ENCODE measurements at regions not wholly inside any gene's neighbourhood (a gene's known extent, or its start where the extent isn't known, plus 50 kb on each side); places are given as distances from the start of the nearest gene placed in this dataset.

- 7 to 15% (median 9%) methylated on average over 12 of the region's 12 CpGs for WGBS, 5 donors
- Histone ChIP-seq H3K27me3 (replicated peaks in 1 of 7) (peaks cover 0 to 9% (median 0%) of the 10 kb centered on the region in 7 donors), H3K27ac (peak overlapping the region in 4 of 8 donors; percentile 3 to 36 (median 16)), H3K36me3 (peaks cover 0 to 3% (median 0%) of the 10 kb centered on the region in 6 donors), H3K9me3 (peaks cover 0 to 6% (median 0%) of the 10 kb centered on the region in 8 donors), H3K4me3 (peak overlapping the region in 7 of 8 donors; percentile 0 to 46 (median 7)), H3K4me1 (peaks cover 0 to 30% (median 2%) of the 10 kb centered on the region in 6 donors)
- DNase-seq, result no peak
- TF ChIP-seq POLR2AphosphoS5 (IDR thresholded peaks at IDR 0.05) (no peak), POLR2A (IDR thresholded peaks at IDR 0.05) (no peak), CTCF (IDR thresholded peaks at IDR 0.05 in 8 of 11, conservative IDR thresholded peaks at IDR 0.05 in 3 of 11) (no peak)
- intact Hi-C loops (cut with DNase I; ENCODE audit: low total_unique reads), result no loop called here
These were observed 183.0 kb upstream of the ANK3 start for GRCh38 chr10:60572511-60573194.

- DNase-seq, result no peak
- Histone ChIP-seq H3K36me3 (no peaks in the 10 kb centered on the region), H3K27ac (no peak overlapping the region), H3K27me3 (replicated peaks in 1 of 7) (peaks cover 0 to 9% (median 0%) of the 10 kb centered on the region in 7 donors), H3K4me3 (no peak overlapping the region), H3K4me1 (peaks cover 0 to 23% (median 0%) of the 10 kb centered on the region in 6 donors), H3K9me3 (peaks cover 0 to 15% (median 3%) of the 10 kb centered on the region in 8 donors)
- intact Hi-C loops (cut with DNase I; ENCODE audit: low total_unique reads), result no loop called here
- TF ChIP-seq POLR2AphosphoS5 (IDR thresholded peaks at IDR 0.05) (no peak), CTCF (IDR thresholded peaks at IDR 0.05 in 8 of 11, conservative IDR thresholded peaks at IDR 0.05 in 3 of 11) (no peak), POLR2A (IDR thresholded peaks at IDR 0.05) (no peak)
- 90 to 94% (median 92%) methylated on average over 4 of the region's 4 CpGs for WGBS, 5 donors
These were observed 181.2 kb upstream of the ANK3 start for GRCh38 chr10:60570896-60571295.

GRCh38 chr10:60570272-60570865 is 180.7 kb upstream of the ANK3 start:
- intact Hi-C loops (cut with DNase I; ENCODE audit: low total_unique reads), result no loop called here
- WGBS, 5 donors, result 81 to 94% (median 85%) methylated on average over 1 of the region's 1 CpG
- Histone ChIP-seq H3K4me1 (peaks cover 0 to 23% (median 0%) of the 10 kb centered on the region in 6 donors), H3K4me3 (no peak overlapping the region), H3K36me3 (no peaks in the 10 kb centered on the region), H3K27ac (no peak overlapping the region), H3K9me3 (peaks cover 0 to 15% (median 3%) of the 10 kb centered on the region in 8 donors), H3K27me3 (replicated peaks in 1 of 7) (peaks cover 0 to 9% (median 0%) of the 10 kb centered on the region in 7 donors)
- no peak for TF ChIP-seq CTCF (IDR thresholded peaks at IDR 0.05 in 8 of 11, conservative IDR thresholded peaks at IDR 0.05 in 3 of 11)
- TF ChIP-seq POLR2AphosphoS5 (IDR thresholded peaks at IDR 0.05), result no peak
- TF ChIP-seq POLR2A (IDR thresholded peaks at IDR 0.05), result no peak
- DNase-seq, result no peak

GRCh38 chr10:60569681-60570080 is 180.0 kb upstream of the ANK3 start:
- H3K27ac ChIP-seq, result no peak overlapping the region
- no peaks in the 10 kb centered on the region for H3K36me3 ChIP-seq
- intact Hi-C loops (cut with DNase I; ENCODE audit: low total_unique reads), result no loop called here
- peaks cover 0 to 23% (median 0%) of the 10 kb centered on the region in 6 donors for H3K4me1 ChIP-seq
- H3K4me3 ChIP-seq, result no peak overlapping the region
- DNase-seq, result no peak
- TF ChIP-seq POLR2A (IDR thresholded peaks at IDR 0.05) (no peak), CTCF (IDR thresholded peaks at IDR 0.05 in 8 of 11, conservative IDR thresholded peaks at IDR 0.05 in 3 of 11) (no peak)
- H3K27me3 ChIP-seq (replicated peaks in 1 of 7), result peaks cover 0 to 9% (median 0%) of the 10 kb centered on the region in 7 donors
- peaks cover 0 to 15% (median 3%) of the 10 kb centered on the region in 8 donors for H3K9me3 ChIP-seq

Measured in spleen (tissue), 11 donors.